GM12874 (cell line): ENCODE measurements at regions not wholly inside any gene's neighbourhood (a gene's known extent, or its start where the extent isn't known, plus 50 kb on each side); places are given as distances from the start of the nearest gene placed in this dataset.

Experiments
- CTCF ChIP-seq: IDR thresholded peaks from 2 replicates; pipeline ENCODE4 v1.5.1; 2011; ENCODE audit warnings: low read depth, mild to moderate bottlenecking, control low read depth, low read length, moderate library complexity; ENCODE audit not compliant: insufficient read depth

DNA sequence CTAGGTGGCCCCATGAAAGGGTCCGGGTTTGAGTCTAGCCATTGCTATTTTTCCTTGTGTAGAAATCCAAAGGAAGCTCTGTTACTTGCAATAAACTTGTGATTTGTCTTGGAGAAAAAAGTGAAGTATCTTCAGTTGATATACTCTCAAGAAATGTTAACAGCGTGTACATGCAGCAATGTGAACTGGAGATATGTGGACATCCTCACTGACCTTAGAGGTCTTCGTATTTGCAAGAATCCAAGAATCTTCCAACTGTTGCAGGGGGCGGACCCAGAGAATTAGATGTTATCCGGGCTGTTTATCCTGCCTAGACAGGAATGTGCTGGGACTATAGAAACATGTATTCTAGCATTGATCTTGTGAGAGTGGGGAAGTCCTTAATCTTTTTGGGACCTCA lies 187.6 kb downstream of the KCNS3 start:
- TF ChIP-seq CTCF, result no peak

- no peak for TF ChIP-seq CTCF
Measured at GRCh38 chr2:18065249-18065648, 186.8 kb downstream of the KCNS3 start.

GRCh38 chr2:18063826-18064470 lies 185.5 kb downstream of the KCNS3 start:
- TF ChIP-seq CTCF, result no peak

GRCh38 chr2:18062892-18063291 lies 184.4 kb downstream of the KCNS3 start:
- no peak for TF ChIP-seq CTCF

DNA sequence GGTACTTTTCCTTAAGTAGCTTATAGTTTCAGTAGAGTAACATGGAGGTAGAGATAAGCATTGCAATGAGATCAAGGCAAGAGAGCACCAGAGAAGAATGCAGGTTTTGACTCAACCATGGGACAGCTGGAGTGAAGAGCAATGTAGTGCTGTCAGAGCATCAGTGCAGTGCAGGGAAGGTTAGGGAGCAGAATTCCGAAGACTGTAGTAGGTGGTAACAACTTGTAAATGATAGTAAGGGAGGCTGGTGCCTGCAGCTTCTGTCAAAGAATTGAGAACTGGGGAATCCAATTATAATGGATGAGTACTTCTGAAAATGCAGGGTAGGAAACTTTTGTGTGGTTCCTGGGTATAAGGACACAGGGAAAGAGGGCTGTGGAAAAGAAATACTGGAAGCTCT lies 183.2 kb downstream of the KCNS3 start:
- no peak for TF ChIP-seq CTCF

- no peak for TF ChIP-seq CTCF
Measured at GRCh38 chr2:18057657-18058056, 179.2 kb downstream of the KCNS3 start.

DNA sequence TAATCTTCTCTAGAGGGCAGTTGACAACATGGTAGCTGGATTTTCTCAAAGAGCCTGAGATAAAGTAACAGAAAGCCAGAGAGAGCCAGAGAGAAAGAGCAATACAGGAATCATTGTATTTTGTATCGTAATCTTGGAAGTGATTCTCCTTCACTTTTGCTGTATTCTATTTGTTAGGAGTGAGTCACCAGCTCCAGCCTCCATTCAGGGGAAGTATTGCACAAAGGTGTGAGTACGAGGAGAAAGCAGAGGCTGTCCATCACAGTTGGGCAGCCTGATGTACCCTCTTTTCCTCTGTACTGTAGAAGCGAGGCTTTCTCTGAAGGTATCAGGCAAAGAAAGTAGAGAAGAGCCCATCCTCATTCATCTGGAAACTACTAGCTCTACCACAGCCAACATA lies 176.8 kb downstream of the KCNS3 start:
- no peak for TF ChIP-seq CTCF
